CD4-positive, alpha-beta T cell treated with Interleukin-10 for 1 hour (primary cell): ENCODE measurements at regions not wholly inside any gene's neighbourhood (a gene's known extent, or its start where the extent isn't known, plus 50 kb on each side); places are given as distances from the start of the nearest gene placed in this dataset.

Experiments used
- DNase-seq: peaks from one replicate; pipeline ENCODE4 v3.0.0-alpha.2; 2020

- no peak for DNase-seq
Measured at GRCh38 chr18:38460657-38461056, 895.1 kb upstream of the CELF4 start.

DNA sequence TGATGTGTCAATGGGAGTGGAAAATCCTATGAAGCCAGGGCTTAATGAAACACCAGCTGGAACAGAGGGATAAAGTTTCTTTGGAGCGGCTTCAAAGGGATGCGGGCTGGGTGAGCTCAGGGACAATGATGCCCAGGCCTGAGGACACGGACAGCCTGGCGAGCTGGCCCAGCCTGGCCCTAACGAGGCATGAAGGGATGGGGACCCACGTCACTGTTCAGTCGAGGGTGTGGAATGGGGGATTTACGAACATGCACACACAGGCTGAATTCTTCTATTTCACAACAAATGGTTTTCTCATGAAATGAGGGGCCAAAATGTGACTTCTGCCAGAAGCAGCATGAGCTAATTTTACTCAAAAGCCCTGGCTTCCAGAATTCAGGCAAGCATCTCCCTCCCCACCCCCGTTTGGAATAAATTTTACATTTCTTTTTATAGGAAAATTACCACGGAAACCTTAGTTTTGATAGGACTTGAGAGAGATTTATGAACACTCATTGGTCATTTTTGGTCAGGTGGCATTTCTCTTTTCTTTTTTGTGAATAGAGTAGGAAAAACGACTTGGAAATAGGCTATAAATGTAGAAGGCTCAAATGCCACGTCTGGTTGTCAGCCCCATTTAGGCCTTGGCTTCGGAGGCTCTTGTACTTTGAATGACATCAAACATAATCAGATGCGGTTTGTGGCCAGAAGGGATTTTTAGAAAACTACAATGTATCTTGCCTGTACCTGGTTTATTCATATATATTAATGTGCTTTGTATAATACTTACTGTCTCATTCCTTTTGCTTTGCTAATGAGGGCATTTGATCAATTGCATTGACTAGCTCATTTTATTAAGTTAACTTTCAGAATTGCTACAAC lies 893.8 kb upstream of the CELF4 start:
- DNase-seq = no peak

DNA sequence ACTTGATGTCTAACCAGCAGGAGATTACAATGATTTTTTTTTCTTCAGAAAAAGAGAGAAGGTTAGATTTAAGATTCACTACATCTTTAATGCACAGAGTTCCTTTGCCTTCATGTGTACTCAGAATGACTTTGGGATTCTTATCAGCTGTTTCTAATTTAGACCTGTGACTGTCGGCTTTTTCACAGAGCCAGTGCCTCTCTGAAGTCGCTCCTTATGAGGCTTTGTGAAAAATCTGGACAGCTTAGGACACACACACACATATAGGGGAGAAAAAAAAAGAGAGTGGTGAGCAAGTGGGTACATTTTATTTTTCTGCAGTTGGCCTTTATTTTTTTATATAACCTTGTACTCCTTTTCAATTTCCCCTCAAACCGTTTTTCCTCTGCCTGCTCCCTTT lies 893.1 kb upstream of the CELF4 start:
- DNase-seq = no peak

- no peak for DNase-seq
Measured at GRCh38 chr18:38456253-38456652, 890.7 kb upstream of the CELF4 start.

DNA sequence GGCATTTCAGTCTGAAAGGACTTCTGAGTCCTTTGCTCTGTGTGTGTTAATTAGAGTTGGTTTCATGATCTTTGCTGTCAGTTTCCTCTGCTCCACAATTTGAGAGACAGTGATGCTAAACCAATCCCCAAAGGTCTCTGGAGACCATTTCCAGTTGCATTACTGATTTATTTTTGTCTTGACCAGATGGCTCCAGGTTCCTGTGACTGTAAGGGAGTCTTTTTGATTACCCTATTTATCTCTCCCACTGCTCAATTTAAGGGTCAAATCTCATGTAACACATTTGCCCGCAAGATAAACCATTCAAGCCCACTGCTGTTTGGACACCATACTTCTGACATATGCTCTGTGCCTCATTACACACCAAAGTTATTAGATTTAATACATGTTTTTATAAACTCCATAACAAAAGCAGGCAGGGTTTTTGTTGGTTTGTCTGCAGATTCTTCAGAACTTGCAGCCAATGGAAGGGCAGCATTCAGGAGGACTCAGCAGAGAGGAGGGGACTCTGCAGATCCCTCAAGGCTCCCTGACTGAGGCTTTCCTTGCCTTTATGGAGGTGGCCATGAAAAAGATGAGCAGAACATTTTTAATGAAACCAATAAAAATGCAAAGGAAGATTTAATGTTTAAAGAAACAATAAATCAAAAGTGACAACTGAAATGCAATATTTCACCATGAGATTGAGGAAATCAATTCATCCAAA lies 889.3 kb upstream of the CELF4 start:
- no peak for DNase-seq

DNA sequence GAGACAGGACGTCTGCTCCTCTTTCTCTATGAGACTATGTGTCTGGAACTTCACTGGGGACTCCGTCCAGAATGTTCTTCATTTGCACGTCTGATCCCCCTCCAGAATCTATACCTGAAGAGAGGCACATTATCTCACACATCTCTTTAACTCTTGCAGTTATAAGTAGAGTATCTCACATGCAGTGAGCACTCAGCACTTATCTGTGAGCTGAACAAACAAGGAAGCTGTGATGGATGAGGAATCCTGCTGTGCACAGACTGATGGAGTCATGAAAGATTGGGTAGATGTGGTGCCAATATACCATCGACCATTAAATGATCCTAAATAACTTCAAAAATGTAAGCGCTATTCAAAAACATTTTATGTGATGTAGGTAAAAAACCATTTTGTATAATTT lies 888.3 kb upstream of the CELF4 start:
- no peak for DNase-seq

- no peak for DNase-seq
Measured at GRCh38 chr18:38450876-38451275, 885.3 kb upstream of the CELF4 start.

DNA sequence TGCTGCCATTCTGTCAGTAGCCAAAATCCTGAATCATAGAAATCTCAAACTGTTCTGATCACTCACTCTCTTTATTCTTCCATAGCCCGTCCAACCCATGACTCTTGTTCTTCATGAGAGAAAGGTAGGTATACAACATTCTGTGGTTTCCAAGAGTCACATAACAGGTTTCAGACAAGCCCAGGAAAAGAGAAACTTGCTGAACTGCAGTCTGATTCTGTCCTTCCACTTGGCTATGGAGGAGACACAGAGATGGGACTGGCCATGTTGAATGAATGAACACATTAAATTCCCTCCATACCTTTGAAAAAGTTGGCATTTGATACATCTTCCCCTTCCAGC lies 880.2 kb upstream of the CELF4 start:
- no peak for DNase-seq

GRCh38 chr18:38444971-38445803 lies 879.6 kb upstream of the CELF4 start:
- no peak for DNase-seq

DNA sequence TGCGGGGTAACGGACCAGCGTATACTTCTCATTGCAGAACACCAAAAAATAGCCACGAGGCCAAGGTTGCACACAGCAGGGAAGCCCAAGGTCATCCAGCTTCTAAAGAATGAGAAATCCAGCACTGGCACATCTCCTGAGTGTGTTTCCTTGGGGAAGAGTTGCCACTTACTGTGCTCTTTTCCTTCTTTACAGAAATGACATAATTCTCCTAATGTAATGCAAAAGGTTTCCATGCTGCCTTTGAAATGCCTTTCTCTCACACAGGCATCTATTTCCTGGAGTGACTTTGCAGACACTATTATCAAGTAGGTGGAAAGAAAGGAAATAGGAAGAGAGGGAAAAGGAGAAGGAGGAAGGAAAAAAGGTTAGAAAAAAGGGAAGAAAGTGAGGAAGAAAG lies 862.1 kb upstream of the CELF4 start:
- DNase-seq = no peak

DNA sequence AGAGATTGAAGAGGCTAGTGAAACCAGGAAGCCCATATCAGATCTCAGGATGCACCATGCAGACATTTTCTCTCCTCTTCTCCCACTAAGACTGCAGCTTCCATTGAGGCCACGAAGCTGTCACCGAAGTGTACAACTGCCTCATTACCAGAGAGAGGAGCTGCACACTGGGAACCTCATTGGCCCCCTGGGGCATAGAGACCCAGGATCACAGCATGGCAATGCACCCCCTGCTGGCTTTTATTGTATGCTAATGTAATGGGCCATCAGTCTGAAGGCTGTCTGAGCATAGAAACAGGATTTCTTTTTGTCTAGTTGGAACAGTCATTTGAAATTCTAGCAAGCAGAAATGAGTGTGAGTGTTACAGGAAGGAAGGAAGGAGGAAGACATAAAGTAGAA lies 861.6 kb upstream of the CELF4 start:
- no peak for DNase-seq

DNA sequence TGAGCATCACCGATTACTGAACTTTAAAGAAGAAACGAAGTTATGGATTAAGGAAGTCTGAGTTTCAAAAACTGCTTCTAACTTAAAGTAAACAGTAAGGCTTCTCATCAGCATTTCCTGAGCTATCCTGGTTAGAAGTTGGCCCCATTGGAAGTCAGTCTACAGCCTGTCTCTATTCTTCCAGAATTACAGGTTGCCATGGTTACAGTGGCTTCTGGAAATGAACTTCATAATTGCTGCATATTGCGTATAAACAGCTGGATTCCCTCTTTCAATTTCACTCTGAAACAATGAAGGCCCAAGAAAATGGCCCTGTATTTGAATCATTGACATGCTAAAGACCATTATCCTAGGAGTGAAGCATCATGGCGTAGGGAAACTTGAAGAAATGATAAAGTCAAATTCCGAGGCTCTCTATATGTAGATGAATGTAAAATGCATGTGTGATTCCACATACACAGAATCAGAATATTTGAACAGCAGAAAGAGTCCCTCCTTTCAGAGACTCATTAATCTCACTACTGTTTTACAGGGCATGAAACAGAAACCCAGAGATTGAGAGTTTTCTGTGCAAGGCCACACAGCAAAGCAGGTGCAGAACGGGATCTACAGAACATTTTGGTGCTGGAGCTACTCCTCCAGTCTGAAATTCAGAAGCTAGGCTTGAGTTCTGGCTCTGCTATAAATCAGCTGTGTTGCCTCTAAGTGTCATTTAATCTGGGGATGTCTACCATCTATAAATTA lies 856.4 kb upstream of the CELF4 start:
- no peak for DNase-seq

GRCh38 chr18:38421021-38421420 lies 855.4 kb upstream of the CELF4 start:
- DNase-seq = no peak

DNA sequence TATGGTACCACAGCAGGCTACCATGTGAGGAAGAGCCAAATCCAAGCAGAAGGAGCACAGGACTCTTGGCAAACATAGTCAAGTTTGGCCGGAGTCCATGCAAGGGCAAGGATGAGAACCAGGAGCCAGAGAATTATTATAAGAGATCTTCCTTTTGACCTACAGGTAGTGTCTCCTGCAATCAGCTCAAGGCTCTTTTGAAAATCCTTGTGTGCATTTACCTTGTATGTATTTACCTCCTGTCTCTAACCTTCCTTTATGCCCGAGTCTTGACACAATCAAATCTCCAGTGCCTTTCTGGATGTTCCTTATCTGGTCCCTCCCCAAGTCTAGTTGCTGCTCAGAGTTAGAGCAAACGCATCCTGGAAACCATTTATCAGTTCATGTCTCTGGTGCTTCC lies 855.0 kb upstream of the CELF4 start:
- no peak for DNase-seq

GRCh38 chr18:38415811-38416210 lies 850.2 kb upstream of the CELF4 start:
- no peak for DNase-seq

DNA sequence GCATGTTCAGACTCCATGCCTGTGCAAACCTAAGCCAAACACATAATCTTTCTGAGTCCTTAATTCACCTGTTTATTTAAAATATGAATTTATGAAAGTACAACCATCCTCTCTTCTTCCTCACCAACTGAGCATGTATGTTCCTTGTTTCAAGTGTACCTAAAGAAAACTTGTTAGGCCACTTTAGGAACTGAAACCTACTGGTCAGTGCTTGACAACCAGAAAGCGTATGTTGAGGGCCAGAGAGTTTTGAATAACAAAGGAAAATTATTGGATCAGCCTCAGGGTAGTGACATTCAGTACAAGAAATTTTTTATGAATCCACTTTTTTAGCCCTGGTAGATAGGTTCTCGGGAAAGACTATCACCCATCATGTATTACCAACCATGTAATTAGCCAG lies 847.6 kb upstream of the CELF4 start:
- DNase-seq = no peak

GRCh38 chr18:38406607-38407006 lies 841.0 kb upstream of the CELF4 start:
- DNase-seq = no peak

DNA sequence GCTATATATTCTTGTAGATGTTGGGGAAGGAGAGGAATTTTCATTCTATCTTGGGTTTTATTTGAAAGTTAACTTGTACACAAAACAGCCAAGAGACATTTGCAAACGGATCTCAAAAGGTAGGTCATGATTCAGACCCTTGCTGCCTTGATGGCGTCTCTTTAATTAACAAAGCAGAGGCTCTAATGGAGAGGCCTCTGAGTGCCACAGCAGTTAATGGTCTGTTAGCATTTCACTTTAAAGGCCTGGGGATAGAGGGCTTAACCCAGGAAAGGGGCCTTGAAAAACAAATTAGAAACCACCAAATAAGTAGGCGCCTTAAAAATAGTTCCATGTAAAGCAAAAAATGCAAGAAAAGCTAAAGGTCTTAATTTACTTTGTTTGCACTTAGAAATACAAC lies 836.9 kb upstream of the CELF4 start:
- DNase-seq = no peak

- no peak for DNase-seq
Measured at GRCh38 chr18:38397094-38397493, 831.5 kb upstream of the CELF4 start.

- no peak for DNase-seq
Measured at GRCh38 chr18:38386146-38386545, 820.5 kb upstream of the CELF4 start.

- no peak for DNase-seq
Measured at GRCh38 chr18:38369772-38370690, 804.4 kb upstream of the CELF4 start.

DNA sequence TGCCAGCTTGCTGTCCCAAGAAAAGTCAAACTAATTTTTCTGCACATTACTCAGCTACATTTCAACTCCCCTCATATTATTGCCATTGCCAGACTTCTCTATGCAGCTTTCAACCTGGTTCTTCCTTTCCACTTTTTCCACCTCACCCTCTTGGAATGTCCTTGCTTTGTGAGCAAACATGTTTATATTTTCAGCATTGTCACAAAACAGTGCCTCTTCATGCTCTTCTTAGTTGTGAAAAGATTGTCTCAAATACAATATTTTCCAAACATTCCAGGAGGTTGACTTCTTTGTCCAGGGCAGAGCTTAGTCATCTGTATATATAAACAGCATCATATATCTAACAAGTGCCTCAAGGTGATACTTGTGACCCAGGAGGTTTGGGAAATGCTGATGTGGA lies 803.3 kb upstream of the CELF4 start:
- DNase-seq = no peak
